HG03354 (cell line): ENCODE measurements at regions not wholly inside any gene's neighbourhood (a gene's known extent, or its start where the extent isn't known, plus 50 kb on each side); places are given as distances from the start of the nearest gene placed in this dataset.
A peak's percentile ranks its signal among the peaks of the same experiment; 100 is the strongest.
"Not testable (repeated sequence)": the region's sequence is repeated elsewhere in the genome, so short reads cannot be mapped to it uniquely, and the experiment has no call there.

Experiments
- ATAC-seq: cut with Tn5 transposase; IDR thresholded peaks from one replicate; pipeline ENCODE4 v1.9.1; 2021; ENCODE audit warnings: mild to moderate bottlenecking; ENCODE audit not compliant: unreplicated experiment, poor library complexity, severe bottlenecking

DNA sequence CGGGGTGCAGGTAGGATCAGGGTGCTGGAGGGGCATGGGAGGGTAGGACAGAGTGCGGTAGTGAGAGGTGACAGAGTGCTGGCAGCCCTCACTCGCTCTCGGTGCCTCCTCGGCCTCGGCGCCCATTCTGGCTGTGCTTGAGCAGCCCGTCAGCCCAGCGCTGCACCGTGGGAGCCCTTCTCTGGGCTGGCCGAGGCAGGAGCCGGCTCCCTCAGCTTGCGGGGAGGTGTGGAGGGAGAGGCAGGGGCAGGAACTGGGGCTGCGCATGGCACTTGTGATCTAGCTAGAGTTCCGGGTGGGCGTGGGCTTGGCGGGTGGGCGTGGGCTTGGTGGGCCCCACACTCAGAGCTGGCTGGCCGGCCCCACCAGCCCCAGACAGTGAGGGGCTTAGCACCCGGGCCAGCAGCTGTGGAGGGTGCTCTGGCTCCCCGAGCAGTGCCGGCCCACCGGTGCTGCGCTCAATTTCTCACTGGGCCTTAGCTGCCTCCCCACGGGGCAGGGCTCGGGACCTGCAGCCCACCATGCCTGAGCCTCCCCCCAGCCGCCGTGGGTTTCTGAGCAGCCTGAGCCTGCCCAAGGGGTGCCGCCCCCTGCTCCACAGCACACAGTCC, 112.8 kb upstream of the DUSP22 start:
- no peak for ATAC-seq

DNA sequence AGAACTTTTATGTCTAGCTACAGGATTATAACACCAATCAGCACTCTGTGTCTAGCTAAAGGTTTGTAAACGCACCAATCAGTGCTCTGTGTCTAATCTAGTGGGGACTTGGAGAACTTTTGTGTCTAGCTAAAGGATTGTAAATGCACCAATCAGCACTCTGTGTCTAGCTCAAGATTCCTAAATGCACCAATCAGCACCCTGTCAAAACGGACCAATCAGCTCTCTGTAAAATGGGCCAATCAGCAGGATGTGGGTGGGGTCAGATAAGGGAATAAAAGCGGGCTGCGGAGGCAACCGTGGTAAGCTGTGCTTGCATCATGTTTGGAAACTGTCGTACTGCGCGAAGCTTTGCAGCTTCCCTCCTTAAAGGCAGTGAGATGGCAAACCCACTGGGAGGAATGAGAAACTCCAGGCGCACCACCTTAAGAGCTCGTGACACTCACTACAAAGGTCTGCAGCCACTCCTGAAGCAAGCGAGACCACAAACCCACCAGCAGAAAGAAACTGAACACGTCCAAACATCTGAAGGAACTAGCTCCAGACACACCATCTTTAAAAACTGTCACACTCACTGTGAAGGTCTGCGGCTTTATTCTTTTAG, 112.1 kb upstream of the DUSP22 start:
- not testable (repeated sequence) for ATAC-seq

DNA sequence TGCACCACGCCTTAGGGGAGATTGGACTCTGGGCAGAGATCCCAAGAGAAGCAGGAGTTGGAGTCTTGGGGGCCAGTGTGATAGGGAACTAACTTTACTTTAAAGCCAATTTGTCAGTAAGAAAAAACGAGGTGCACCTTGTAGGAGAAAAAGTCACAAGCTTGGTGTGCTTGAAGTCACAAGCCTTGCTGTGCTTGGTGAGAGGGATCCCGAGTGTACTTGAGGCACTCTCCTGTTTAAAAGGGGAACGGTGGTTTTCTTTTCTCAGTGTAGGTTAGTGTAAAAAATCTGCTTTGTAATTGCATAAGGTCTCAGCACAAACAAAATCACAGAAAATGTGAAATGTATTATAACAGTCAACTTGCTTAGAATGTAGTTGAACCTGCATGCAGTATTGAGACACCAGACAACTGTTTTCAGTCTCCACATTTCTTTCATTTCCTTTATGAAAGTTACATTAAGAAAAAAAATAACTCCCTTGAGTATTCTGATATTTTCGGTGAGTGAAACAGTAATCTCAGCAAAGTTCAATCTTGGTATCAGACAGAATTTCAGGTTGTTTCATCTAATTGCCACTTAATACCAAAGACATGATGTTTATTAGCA, 111.1 kb upstream of the DUSP22 start:
- ATAC-seq: peak; percentile 74

DNA sequence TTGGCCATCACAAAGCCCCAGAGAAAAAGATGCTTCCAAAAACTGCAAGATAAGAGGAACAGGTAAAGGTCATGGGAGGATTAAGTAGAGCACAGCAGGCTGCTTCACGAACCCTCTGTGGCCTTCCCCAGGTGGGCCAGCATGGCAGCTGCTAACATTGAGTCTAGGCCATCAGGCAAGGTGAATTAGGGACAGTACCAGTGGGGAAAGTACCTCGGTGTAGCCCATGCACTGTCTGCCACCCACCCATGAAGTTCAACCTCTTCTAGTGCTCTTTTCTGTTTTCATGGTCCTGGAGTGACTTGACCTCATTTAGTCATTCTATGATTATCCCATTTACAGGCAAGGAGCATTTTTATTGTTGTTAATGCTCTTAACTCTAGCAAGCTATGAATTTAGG, 108.6 kb upstream of the DUSP22 start:
- ATAC-seq: no peak

DNA sequence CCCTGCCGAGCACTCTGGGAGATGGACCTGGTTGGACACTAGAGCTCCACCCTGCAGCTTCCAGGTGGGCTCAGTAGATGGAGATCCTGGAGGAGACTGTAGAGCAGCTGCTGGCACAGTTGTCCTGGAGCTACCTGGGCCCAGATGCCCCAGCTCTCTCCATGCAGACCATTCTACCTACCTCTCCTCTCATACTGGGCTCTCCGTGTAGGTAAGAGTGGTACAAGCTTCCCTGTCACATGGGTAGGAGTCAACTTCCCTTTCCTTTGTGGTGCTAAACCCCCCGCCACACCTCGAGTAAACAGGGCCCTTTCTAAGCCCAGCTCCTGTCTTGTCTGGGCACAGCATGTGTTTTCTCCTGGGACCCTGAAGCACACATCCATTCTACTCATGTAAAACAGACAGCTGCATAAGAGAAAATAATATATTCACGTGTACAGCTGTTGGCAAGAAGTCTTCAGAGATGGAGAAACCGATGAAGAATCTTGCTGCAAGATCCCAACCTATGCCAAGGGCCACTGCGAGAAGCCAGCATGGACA, 108.1 kb upstream of the DUSP22 start:
- no peak for ATAC-seq

DNA sequence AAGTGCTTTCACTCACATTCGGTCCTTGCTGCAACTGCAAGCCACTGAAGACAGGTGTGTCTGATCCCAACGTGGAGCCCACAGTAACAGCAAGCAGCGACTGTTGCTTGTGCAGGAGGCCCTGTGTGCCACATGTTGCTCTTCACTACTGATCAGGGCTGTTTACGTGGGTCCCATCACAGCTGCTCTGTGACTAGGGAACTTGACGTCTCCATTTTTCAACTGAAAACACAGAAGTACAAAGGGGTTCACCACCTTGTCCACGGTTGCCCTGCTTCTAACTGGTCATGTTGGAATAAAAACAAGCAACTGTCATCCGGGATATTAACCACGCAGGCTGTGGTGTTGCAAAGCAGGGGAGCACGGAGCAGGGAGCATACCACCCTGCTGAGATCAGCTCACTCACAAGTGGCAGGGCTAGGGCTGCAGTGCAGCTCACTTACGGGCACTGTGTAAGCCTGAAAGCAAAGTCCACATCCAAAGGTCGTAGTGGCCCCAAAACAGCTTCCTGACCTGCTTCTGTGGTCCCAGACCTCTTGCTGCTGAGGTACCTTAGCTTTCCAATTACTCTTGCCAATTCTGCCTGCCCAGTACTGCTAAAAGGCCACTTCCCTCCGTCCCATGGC, 105.8 kb upstream of the DUSP22 start:
- ATAC-seq: no peak

DNA sequence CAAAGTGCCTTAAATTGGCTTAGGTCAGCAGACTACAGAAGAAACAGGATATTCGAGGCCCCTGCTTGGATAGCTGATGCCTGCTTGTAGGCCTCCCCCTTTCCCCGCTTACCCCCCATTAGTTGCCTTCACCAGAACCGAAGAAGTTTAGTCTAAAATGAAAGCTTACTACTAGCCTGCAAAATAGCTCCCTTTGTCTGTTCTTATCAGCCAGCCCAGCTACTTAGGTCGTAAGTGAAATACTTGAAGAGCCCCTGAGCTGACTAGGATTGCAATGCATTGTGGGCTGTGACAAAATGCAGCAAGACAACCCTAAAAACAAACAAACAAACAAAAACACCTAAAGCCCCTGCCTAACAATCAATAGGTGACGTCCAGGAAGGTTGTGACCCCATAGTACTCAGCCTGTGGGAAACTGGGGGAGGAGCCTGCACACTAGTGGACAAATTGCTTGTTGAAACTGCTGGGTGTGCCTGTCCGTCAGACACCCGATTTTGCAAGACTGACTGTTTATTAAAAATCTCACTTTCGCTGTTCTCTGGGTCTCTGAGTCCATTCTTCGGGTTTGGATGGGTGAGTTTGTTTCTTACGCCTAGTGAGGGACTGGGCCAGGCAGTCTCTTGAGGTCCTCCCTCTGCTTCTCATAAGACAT, 105.0 kb upstream of the DUSP22 start:
- no peak for ATAC-seq

DNA sequence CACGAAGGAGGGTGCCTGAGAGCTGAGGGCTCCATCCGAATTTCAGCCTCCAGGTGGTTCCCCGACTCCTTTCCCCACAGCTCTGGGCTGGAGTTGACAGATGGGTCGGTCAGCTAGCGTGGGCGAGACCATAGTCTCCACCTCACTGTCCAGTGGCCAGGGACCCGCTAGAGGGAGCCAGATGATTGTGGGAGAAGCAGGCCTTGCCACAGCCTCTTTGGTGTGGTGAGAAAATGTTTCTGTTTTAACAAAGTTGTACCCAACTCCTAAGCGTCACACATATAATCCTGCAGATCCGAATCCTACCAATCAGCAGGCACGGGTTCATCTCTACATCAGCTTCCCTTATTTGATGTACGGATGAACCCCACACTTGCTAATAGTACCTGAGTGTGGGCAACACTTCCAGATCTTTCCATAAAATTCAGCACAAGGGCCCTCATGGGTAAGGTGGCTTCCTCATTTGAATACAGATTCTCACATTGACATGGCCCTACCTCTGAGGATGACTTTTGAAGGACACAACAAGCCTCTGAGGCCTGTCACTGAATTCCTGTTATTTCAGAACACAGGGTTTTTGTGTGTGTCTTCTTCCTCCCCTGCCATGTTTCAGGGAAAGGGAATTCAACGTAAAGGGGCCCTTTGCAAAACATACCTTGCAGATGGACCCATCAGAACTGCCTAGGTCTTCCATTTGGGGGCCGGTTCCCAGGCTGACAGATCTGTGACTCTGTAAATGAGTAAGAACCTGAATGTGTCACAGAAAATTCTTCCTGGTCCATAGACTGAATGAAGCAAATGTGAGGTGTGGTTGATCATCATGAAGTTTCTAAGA, 103.2 kb upstream of the DUSP22 start:
- ATAC-seq: peak; percentile 69

DNA sequence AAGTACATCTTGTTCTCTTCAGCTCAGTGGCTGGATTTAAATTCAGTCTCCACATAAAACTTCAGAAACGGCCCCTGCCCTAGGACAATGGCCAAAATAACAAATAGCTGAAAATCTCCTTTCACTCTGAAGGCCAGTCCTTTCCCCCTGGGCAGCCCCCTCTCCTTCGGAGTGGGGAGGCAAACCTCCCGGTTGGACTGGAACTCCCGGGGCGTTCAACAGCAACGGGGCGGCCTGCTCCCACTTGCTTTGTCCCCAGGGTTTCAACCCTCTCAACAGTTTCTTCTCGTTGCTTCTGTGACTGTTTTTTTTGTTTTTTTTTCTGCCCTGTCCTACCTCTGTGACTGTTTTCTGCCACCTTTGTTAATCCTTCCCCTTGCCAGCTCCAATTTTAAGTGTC, 102.6 kb upstream of the DUSP22 start:
- peak; percentile 1 for ATAC-seq

DNA sequence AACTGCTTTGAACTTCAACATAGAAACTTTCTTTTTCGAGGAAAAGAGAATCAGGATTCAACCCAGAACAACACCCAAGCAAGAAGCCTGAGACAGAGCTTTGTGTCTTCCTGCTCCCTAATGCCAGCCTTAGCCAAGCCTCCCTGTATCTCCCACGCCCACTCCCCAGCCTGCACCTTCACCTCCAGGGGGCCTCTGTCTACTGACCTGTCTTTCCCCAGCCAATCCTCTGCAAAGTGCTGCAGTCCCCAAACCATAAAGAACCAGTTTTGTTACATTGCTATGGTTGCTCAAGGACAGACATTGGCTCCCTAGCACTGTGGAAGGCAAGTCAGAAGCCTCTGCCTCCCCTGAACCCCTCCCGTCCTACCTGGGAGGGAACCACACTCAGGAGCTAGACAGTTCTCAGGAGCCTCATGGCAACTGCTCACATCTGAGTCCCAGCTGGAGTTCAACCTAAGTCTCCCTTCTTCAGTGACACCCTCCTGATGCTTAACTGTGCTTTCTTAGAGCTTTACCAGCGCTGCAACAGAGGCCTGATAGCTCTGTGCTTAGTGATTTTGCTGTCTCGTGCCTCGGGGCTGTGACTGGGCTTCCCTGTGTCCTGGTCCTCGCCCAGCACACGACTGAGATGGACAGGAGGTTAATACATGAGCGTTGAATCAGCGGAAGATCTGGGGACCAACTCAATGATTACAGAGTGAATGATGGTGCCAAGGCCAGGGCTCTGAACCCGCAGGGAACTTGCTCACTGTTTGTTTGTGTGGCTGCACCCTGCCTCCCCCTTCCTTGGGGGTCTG, 101.5 kb upstream of the DUSP22 start:
- ATAC-seq: no peak

DNA sequence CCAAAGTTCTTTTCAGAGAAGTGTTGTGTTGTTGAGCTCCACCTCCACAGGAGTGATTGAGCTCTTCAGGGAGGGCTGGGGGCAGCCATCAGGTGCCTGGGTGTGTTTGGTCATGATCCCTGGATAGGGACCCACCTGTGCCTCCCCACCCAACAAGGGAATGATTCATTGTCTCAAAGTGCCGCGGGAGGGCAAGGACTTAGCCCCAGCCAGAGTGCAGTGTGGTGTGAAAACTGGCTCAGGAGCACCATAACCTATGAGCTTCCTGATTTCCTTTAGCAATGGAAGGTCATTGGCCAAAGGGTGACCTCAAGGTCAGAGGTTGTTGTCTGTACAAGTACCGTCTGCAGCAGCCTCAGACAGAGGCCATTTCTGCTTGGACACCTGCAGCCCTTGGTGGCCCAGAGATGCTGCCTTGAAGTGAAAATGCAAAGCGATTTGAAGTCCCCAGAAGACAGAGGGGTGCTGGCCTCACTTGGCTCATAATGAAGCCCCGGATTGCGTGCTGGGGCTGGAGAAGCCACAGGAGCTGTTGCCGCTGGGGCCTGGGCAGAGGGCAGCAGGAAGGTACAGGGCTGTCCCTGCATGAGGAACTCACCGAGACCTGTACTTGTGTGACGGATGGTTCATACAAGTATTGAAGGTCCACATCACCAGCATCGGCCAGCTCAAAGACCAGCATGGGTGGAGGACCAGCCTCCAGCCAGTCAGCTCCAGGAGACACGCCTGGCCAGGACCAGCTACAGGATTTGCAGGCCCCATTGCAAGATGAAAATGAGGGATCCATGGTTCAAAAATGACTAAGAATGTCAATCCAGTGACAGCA, 100.6 kb upstream of the DUSP22 start:
- ATAC-seq: no peak

DNA sequence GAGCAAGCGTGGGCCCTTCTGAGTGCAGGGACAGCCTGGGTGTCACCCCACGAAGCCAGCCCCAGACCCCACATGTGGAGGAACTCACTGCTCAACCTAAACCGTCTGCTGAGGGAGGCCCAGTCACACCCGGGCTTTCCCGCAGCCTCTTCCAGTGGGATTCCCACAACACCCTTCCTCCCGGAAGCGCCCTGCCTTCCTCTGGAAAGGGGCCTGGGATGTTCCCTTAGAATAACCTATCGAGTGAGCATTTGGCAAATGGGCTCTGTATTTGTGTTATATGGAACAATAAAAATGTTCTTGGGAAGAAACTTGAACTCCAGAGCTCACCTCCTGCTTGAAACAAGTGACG, 100.0 kb upstream of the DUSP22 start:
- ATAC-seq: no peak

DNA sequence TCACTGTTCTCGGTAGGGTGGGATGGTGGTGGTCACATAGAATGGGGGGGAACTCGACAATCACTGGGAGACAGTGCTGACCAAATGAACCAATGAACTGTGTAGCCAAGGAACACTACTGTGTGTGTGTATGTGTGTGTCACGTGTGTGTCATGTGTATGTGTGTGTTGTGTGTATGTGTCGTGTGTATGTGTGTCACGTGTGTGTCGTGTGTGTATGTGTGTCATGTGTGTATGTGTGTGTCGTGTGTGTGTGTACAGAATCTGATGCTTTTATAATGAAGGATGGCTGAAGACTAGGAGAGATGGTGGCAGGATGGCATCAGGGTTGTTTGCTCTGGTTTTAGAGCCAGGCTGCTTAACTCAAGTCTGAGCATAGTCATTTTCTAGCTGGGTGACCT, 99.1 kb upstream of the DUSP22 start:
- ATAC-seq: no peak

DNA sequence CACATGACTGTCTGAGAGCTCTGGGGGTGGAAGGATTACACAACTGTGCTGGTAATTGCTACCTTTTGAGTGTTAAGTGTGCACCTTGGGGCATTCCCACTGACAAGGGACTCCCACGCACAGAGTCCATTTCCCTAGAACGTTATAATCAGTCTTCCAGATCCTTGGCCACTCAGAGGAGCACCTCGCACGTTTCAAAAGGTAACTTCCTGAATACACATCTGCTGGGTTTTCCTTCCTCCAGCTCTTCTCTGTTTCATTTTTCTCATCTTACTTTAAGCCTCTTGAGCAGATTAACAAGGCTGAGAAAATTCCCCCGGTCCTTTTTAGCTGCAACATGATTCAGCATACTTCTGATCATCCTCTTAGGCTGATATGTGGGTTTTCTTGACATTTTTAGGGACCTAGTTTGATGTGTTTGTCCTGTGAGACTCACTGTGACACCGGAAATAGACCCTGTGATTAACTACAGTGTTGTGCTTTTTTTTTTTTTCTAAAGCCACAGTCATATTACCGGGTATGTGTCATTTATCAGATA, 98.4 kb upstream of the DUSP22 start:
- peak; percentile 41 for ATAC-seq

DNA sequence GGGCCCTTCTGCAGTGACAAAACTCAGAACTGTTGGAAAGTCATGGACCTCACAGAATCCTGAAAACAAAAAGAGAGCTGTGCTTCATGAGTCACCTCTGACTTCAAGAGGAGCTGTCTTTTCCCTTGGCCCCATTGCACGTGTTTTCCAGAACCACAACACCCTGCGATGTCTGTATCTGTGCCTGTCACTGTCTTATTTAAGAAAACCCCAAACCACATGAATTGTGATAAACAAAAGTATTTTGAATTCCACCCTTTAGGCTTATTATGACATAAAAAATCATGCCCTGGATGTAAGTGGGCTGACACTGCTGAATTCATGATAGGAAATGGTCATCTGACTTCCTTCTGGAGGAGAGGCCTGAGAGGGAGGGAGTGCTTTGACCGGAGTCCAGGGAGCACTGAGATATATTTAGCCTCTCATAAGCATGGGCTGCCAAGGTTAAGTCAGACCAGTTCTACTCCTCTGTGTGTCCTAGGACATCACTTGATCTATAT, 96.4 kb upstream of the DUSP22 start:
- no peak for ATAC-seq

DNA sequence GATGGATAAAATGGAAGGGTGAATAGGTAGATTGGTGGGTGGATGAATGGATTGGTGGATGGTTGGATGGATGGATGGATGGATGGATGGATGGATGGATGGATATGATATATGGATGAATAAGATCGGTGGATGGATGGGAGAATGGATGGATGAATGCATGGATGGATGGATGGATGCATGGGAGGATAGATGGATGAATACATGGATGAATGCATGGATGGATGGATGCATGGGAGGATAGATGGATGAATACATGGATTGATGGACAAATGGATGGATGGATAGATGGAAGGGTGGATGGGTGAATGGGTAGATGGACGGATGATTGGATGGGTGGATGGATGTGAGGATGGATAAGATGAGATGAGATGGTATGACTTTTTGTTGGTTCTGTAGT, 95.7 kb upstream of the DUSP22 start:
- no peak for ATAC-seq

DNA sequence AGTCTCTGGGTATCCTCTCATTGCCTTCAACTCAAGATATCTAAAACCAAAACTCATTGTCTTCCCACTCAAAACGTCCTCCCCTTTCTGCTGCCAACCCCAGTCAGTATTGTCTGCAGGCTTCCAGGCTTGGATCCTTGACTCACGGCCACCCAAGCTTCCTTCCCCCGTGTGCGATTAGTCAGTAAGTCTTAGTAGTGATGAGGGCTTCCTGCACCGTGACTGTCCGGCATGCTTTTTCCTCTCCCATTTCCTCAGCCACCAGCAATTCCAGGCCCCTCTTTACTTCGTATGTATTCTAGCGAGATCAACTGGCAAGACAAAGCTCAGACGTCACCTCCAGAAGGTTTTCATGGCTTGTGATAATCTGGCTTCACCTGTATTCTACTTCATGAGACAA, 88.6 kb upstream of the DUSP22 start:
- ATAC-seq: no peak

DNA sequence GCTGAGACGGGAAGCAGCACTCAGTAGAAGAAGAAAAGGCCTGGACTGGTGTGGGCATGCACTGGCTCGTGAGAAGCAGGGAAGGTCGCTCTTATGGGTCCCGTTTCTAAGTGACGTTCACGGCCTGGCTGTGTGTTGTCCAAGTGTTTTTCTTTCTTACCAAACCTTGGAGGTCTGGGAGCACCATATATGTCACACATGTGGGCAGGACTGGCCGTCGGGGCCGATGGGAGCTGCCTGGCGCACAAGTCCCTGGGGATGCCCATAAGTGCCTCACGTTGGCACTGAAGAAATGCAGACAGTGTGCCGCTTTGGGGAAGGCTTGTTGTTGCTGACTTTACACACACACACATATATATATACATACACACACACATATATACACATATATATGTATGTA, 86.0 kb upstream of the DUSP22 start:
- no peak for ATAC-seq
